ENCODE measurements at regions not wholly inside any gene's neighbourhood (a gene's known extent, or its start where the extent isn't known, plus 50 kb on each side); places are given as distances from the start of the nearest gene placed in this dataset.

DNA sequence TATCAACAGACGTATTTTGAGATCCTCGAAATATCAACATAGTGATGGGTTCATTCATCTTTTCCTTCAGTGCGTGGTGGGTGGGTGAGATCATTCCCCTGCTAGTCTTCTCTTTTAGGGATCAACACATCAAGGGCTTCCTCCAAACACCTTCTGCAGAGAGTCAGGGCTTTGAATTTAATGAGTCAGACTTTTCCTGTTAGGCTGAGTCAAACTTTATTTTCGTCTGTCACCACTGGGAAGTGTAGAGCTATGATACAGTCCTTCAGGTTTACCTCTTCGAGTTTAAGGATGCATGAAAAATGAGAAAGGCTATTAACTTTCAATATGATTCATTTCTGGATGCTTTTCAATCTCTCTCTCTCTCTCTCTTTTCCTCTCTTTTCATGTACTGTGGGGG is 189.1 kb downstream of the BMP2 start:
- DNase-seq, result no peak

- no peak for DNase-seq
Observed at GRCh38 chr20:6959900-6960312, 192.4 kb downstream of the BMP2 start.

DNA sequence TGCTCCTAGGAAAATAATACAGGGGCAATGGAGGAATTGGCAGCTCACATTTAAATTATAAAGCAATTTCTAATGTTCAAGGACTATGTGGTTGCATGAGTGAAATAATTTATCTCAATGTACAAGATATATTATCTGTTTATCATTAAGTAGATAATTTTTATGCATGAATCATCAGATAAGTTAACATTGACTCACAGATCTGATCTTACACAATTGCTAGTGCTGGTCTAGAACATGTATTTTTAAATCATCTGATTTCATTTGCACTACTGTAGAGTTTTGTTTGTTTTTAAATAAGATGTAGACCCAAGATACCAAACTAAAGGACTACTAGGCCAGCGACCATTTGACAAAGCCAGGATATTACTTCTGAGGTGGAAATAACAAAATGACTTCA is 199.2 kb downstream of the BMP2 start:
- DNase-seq, result no peak

GRCh38 chr20:6974838-6975237 is 207.4 kb downstream of the BMP2 start:
- no peak for DNase-seq

GRCh38 chr20:6975311-6975710 is 207.8 kb downstream of the BMP2 start:
- no peak for DNase-seq

- no peak for DNase-seq
Observed at GRCh38 chr20:6976106-6976900, 208.8 kb downstream of the BMP2 start.

- no peak for DNase-seq
Observed at GRCh38 chr20:6979621-6980020, 212.1 kb downstream of the BMP2 start.

- DNase-seq, result no peak
Observed at GRCh38 chr20:6993011-6993410, 225.5 kb downstream of the BMP2 start.

- DNase-seq, result no peak
Observed at GRCh38 chr20:6993511-6993910, 226.0 kb downstream of the BMP2 start.

DNA sequence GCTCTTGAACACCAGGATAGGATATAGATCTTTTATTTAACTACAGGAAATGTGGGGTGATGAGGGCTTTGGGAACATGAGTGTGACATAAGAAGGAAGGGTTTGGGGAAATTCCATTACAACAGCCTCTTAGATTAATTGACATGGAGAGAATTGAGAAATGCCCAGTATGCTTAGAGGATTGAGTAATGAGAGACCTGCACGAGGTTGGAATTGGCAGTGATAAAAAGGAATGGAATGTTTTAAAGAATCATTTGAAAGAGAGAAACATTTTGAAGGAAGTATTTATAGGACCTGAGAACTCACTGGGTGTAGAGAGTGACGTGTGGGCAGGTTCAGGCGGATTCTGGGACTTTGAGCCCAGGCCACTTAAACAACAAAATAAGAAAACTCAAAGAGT is 227.0 kb downstream of the BMP2 start:
- no peak for DNase-seq

DNA sequence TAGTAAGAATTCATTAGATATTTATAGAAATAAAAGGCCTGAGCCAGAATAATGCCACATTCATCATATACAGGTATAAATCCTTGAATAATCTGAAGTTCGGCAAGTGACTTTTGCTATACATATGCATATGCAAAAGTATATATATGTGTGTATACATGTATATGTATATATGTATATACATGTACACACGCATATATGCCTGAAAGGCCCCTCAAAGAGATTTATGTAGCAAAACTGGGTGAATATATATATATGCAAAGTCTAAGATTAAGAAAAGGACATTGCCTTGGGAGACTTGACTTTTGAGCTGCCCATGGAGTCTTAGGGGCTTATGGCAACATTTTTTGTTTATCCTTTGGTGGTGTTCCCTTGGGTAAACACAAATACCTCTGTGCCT is 231.4 kb downstream of the BMP2 start:
- no peak for DNase-seq

DNA sequence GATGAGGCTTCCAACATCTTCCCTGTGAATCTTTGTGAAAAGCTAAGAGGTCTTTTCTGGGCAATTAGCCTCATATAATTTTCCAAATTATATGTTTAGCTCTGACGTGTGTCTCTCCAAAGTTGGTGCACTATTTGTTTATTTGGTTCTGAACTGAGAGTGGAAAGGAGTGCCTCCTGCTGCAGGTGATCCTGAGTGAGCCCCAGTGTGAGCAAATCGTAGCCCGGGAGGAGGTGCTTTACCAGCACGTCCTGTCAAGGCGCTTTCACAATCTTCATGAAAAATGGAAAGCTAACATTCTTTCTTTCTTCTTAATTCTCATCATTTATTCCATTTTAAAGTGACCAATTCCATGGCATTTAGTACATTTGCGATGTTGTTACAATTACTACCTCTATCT is 231.9 kb downstream of the BMP2 start:
- DNase-seq, result no peak

GRCh38 chr20:7003598-7003997 is 236.1 kb downstream of the BMP2 start:
- no peak for DNase-seq

- no peak for DNase-seq
Observed at GRCh38 chr20:7004801-7005200, 237.3 kb downstream of the BMP2 start.

DNA sequence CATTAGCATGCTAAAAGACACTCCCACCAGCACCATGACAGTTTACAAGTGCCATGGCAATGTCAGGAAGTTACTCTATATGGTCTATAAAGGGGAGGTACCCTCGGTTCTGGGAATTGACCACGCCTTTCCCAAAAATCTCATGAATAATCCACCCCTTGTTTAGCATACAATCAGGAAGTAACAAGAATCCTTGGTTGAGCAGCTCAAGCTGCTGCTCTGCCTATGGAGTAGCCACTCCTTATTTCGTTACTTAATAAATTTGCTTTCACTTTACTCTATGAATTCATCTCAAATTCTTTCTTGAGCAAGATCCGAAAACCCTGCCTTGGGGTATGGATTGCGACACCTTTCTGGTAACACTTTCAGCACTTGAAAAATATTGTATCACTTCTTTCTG is 243.0 kb downstream of the BMP2 start:
- DNase-seq, result no peak

DNA sequence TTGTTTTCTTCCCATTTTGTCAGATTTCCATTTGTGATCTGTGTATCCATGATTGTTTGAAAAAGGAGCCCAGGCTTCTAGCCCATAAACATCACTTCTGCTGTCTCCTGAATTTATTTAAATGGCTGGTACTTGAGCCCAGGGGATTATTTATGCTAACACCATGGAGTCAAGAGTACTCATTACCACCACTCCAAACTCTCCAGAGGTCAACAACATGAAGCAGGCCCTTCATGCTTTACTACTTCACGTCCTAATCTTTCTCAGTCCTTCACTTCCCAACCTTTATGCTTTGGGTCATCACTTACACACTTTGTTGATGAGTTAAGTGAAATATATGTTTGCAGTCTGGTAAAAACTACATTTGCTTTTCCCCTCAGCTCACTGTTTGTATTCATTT is 247.8 kb downstream of the BMP2 start:
- no peak for DNase-seq

GRCh38 chr20:7022597-7022996 is 255.1 kb downstream of the BMP2 start:
- DNase-seq, result no peak

DNA sequence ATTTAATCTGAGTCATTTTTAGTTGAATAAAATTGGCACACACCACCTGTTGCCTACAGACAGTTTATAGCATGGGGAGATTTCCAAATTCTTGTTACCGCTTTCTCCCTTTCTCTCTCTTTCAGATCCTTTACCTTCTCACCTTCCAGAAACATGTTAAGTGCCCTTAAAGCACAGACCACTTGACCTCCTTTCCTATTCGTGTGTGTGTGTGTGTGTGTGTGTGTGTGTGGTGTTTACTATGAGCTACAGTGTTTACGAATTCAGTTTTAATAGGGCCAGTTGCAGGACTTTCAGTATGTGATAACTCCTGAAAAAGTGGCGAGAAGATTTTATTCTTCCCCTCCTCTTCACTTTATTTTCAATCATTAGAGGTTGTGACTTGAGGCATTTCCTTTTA is 258.1 kb downstream of the BMP2 start:
- DNase-seq, result no peak

- DNase-seq, result no peak
Observed at GRCh38 chr20:7029019-7029418, 261.5 kb downstream of the BMP2 start.

DNA sequence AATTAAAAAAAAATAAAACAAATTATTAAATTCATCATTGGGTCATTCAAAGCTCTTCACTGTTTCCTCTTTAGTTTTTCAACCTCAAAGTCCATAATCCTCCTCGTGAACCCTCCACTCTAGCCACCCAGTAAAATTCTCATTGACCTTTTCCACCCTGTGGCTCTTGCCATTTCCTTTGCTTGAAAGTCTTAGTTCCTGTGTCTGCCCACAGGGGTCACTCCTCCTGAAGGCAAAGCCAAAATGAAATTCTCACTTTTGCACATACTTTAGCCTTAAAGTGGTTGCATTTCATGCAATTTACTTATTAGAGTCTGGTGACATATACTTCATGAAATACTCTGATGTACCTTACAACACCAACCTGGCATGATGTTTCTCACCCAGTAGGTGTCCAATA is 263.7 kb downstream of the BMP2 start:
- DNase-seq, result no peak

DNA sequence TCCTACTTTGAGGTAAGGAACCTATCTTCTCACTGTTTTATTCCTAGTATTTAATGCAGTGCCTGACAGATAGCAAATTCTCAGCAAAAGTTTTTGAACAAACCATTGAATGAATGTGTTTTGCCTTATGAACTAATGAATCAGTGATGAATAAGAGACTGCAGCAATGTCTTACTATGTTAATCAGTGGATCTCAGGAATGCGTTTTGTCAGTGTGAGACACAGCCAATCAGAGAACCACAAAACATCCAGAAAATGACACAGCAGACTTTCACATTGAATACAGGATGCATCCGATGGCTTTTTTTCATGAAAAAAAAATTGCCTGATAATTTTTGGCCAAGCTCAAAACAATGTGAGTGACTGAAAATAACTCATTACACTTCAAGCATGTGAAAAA is 270.5 kb downstream of the BMP2 start:
- DNase-seq, result no peak

GRCh38 chr20:7057611-7058010 is 290.1 kb downstream of the BMP2 start:
- no peak for DNase-seq

DNA sequence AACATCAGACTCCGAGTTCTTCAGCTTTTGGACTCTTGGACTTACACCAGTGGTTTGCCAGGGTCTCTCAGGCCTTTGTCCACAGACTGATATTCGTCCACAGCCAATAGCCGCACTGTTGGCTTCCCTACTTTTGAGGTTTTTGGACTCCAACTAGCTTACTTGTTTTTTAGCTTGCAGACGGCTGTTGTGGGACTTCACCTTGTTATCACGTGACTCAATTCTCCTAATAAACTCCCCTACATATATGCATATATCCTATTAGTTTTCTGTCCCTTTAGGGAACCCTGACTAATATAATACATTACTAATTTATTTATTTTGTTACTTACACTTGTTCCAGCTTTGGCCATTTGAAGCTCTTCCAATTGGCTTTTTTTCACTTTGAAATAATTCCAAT is 311.3 kb downstream of the BMP2 start:
- DNase-seq, result no peak

- DNase-seq, result no peak
Observed at GRCh38 chr20:7080472-7080871, 313.0 kb downstream of the BMP2 start.

DNA sequence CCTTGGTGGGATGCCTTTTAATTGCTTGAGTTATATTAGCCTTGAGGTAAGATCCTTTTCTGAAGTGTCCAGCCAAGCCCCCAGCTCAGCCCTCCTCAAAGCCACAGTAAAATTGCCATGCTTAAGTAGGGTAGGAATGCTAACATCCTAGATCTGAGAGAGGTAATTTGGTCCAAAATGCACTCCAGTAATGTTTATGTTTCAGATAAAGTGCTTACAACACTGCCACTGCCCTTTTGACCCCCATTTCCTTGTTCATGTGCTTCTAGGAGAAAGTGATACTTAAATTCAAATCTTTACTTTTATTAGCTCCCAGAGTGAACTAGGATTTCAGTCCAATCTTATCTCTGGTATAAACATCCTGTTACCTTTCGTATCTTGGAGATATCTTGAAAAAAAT is 318.0 kb downstream of the BMP2 start:
- no peak for DNase-seq
